ENCODE measurements at regions not wholly inside any gene's neighbourhood (a gene's known extent, or its start where the extent isn't known, plus 50 kb on each side); places are given as distances from the start of the nearest gene placed in this dataset.
"Not testable (repeated sequence)": the region's sequence is repeated elsewhere in the genome, so short reads cannot be mapped to it uniquely, and the experiment has no call there.

- DNase-seq, result no peak
- Mint-ChIP-seq H3K4me3 (no peak overlapping the region), H3K36me3 (no peaks in the 10 kb centered on the region)
Observed at GRCh38 chr14:34097644-34098043, 146.8 kb upstream of the EGLN3 start.

GRCh38 chr14:34094384-34094783 lies 143.5 kb upstream of the EGLN3 start:
- no peak for DNase-seq
- Mint-ChIP-seq H3K4me1 (peaks cover 3% of the 10 kb centered on the region), H3K9me3 (no peaks in the 10 kb centered on the region), H3K36me3 (no peaks in the 10 kb centered on the region), H3K27me3 (peaks cover 3% of the 10 kb centered on the region), H3K4me3 (no peak overlapping the region), H3K27ac (no peak overlapping the region)

More at GRCh38 chr14:34097644-34098043, 146.8 kb upstream of the EGLN3 start:
- Mint-ChIP-seq H3K4me1 (peaks cover 3% of the 10 kb centered on the region), H3K9me3 (no peaks in the 10 kb centered on the region), H3K27ac (no peak overlapping the region), H3K27me3 (peaks cover 3% of the 10 kb centered on the region)

- peaks cover 3% of the 10 kb centered on the region for H3K27me3 Mint-ChIP-seq
Observed at GRCh38 chr14:34093883-34094282, 143.0 kb upstream of the EGLN3 start.

GRCh38 chr14:34090451-34090850 lies 139.6 kb upstream of the EGLN3 start:
- Mint-ChIP-seq H3K27me3 (peaks cover 3% of the 10 kb centered on the region), H3K9me3 (no peaks in the 10 kb centered on the region), H3K27ac (no peak overlapping the region), H3K36me3 (no peaks in the 10 kb centered on the region), H3K4me3 (no peak overlapping the region), H3K4me1 (peaks cover 3% of the 10 kb centered on the region)
- no peak for DNase-seq

More at GRCh38 chr14:34093883-34094282, 143.0 kb upstream of the EGLN3 start:
- Mint-ChIP-seq H3K36me3 (no peaks in the 10 kb centered on the region), H3K4me1 (peaks cover 3% of the 10 kb centered on the region), H3K9me3 (no peaks in the 10 kb centered on the region), H3K27ac (no peak overlapping the region), H3K4me3 (no peak overlapping the region)
- DNase-seq, result no peak

- Mint-ChIP-seq H3K4me1 (no peaks in the 10 kb centered on the region), H3K4me3 (no peak overlapping the region), H3K27me3 (no peaks in the 10 kb centered on the region), H3K36me3 (no peaks in the 10 kb centered on the region), H3K9me3 (no peaks in the 10 kb centered on the region), H3K27ac (no peak overlapping the region)
- no peak for DNase-seq
Observed at GRCh38 chr14:34088914-34089313, 138.0 kb upstream of the EGLN3 start.

GRCh38 chr14:34087571-34087970 lies 136.7 kb upstream of the EGLN3 start:
- H3K4me3 Mint-ChIP-seq, result no peak overlapping the region
- no peaks in the 10 kb centered on the region for H3K36me3 Mint-ChIP-seq
- no peak overlapping the region for H3K27ac Mint-ChIP-seq
- no peak for DNase-seq
- no peaks in the 10 kb centered on the region for H3K9me3 Mint-ChIP-seq
- peaks cover 3% of the 10 kb centered on the region for H3K27me3 Mint-ChIP-seq
- H3K4me1 Mint-ChIP-seq, result no peaks in the 10 kb centered on the region

GRCh38 chr14:34086223-34086757 lies 135.4 kb upstream of the EGLN3 start:
- Mint-ChIP-seq H3K27ac (no peak overlapping the region), H3K4me1 (peaks cover 2% of the 10 kb centered on the region), H3K4me3 (no peak overlapping the region), H3K36me3 (no peaks in the 10 kb centered on the region), H3K27me3 (peaks cover 3% of the 10 kb centered on the region), H3K9me3 (no peaks in the 10 kb centered on the region)
- no peak for DNase-seq

GRCh38 chr14:34085695-34086094 lies 134.8 kb upstream of the EGLN3 start:
- H3K4me1 Mint-ChIP-seq, result peaks cover 2% of the 10 kb centered on the region
- DNase-seq, result no peak
- H3K9me3 Mint-ChIP-seq, result no peaks in the 10 kb centered on the region
- peaks cover 6% of the 10 kb centered on the region for H3K27me3 Mint-ChIP-seq
- no peak overlapping the region for H3K4me3 Mint-ChIP-seq
- no peaks in the 10 kb centered on the region for H3K36me3 Mint-ChIP-seq
- no peak overlapping the region for H3K27ac Mint-ChIP-seq

GRCh38 chr14:34081576-34082136 lies 130.8 kb upstream of the EGLN3 start:
- Mint-ChIP-seq H3K9me3 (no peaks in the 10 kb centered on the region), H3K4me1 (peaks cover 2% of the 10 kb centered on the region), H3K4me3 (no peak overlapping the region), H3K36me3 (no peaks in the 10 kb centered on the region), H3K27me3 (peaks cover 11% of the 10 kb centered on the region), H3K27ac (no peak overlapping the region)
- DNase-seq, result no peak

GRCh38 chr14:34081101-34081575 lies 130.3 kb upstream of the EGLN3 start:
- DNase-seq, result no peak
- Mint-ChIP-seq H3K9me3 (no peaks in the 10 kb centered on the region), H3K27ac (no peak overlapping the region), H3K4me1 (peaks cover 2% of the 10 kb centered on the region), H3K27me3 (peaks cover 11% of the 10 kb centered on the region), H3K4me3 (no peak overlapping the region), H3K36me3 (no peaks in the 10 kb centered on the region)

- peaks cover 11% of the 10 kb centered on the region for H3K27me3 Mint-ChIP-seq
- H3K36me3 Mint-ChIP-seq, H3K9me3 Mint-ChIP-seq: not testable (repeated sequence)
Observed at GRCh38 chr14:34079643-34080042, 128.8 kb upstream of the EGLN3 start.

GRCh38 chr14:34078117-34078743 lies 127.4 kb upstream of the EGLN3 start:
- Mint-ChIP-seq H3K27ac (no peak overlapping the region), H3K9me3 (no peaks in the 10 kb centered on the region), H3K36me3 (no peaks in the 10 kb centered on the region), H3K27me3 (peaks cover 11% of the 10 kb centered on the region), H3K4me3 (no peak overlapping the region), H3K4me1 (peaks cover 2% of the 10 kb centered on the region)
- no peak for DNase-seq

More at GRCh38 chr14:34079643-34080042, 128.8 kb upstream of the EGLN3 start:
- H3K27ac Mint-ChIP-seq, H3K4me3 Mint-ChIP-seq, DNase-seq, H3K4me1 Mint-ChIP-seq: not testable (repeated sequence)

GRCh38 chr14:34075826-34076225 lies 125.0 kb upstream of the EGLN3 start:
- DNase-seq, result no peak
- Mint-ChIP-seq H3K4me3 (no peak overlapping the region), H3K27me3 (peaks cover 6% of the 10 kb centered on the region), H3K27ac (no peak overlapping the region), H3K4me1 (no peaks in the 10 kb centered on the region), H3K9me3 (peaks cover 6% of the 10 kb centered on the region), H3K36me3 (peaks cover 2% of the 10 kb centered on the region)

GRCh38 chr14:34075042-34075744 lies 124.3 kb upstream of the EGLN3 start:
- H3K4me1 Mint-ChIP-seq, result no peaks in the 10 kb centered on the region
- DNase-seq, result no peak
- no peak overlapping the region for H3K27ac Mint-ChIP-seq
- peaks cover 6% of the 10 kb centered on the region for H3K9me3 Mint-ChIP-seq
- H3K4me3 Mint-ChIP-seq, result no peak overlapping the region
- peaks cover 3% of the 10 kb centered on the region for H3K27me3 Mint-ChIP-seq
- H3K36me3 Mint-ChIP-seq, result peaks cover 2% of the 10 kb centered on the region

- Mint-ChIP-seq H3K27me3 (peaks cover 1% of the 10 kb centered on the region), H3K27ac (no peak overlapping the region), H3K4me1 (no peaks in the 10 kb centered on the region), H3K36me3 (peaks cover 2% of the 10 kb centered on the region), H3K9me3 (peaks cover 6% of the 10 kb centered on the region), H3K4me3 (no peak overlapping the region)
- DNase-seq, result no peak
Observed at GRCh38 chr14:34072921-34073320, 122.0 kb upstream of the EGLN3 start.

All from activated naive CD8-positive, alpha-beta T cell treated with anti-CD3 and anti-CD28 coated beads for 36 hours (primary cell).